ENCODE measurements at regions not wholly inside any gene's neighbourhood (a gene's known extent, or its start where the extent isn't known, plus 50 kb on each side); places are given as distances from the start of the nearest gene placed in this dataset.

DNA sequence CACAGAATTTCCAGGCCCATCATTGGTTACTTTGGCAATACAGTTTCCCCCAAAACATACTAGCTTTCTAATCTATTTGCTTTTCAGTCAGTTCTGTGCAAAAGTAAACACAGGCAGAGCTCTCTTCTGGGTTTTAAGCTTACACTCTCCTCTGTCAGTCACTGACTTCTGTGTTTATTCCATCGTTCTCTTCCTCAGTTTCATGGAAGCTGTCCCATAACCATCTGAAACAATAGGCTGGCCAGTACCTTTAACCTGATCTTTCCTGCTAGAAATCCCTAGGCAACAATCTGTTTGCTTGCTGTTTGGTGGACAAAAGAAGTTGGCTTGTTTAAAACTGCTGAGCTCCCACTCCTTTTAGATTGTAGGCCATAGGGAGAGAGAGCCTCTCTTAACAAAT lies 431.5 kb downstream of the HACE1 start (continued):
- TF ChIP-seq, protein P1, sequence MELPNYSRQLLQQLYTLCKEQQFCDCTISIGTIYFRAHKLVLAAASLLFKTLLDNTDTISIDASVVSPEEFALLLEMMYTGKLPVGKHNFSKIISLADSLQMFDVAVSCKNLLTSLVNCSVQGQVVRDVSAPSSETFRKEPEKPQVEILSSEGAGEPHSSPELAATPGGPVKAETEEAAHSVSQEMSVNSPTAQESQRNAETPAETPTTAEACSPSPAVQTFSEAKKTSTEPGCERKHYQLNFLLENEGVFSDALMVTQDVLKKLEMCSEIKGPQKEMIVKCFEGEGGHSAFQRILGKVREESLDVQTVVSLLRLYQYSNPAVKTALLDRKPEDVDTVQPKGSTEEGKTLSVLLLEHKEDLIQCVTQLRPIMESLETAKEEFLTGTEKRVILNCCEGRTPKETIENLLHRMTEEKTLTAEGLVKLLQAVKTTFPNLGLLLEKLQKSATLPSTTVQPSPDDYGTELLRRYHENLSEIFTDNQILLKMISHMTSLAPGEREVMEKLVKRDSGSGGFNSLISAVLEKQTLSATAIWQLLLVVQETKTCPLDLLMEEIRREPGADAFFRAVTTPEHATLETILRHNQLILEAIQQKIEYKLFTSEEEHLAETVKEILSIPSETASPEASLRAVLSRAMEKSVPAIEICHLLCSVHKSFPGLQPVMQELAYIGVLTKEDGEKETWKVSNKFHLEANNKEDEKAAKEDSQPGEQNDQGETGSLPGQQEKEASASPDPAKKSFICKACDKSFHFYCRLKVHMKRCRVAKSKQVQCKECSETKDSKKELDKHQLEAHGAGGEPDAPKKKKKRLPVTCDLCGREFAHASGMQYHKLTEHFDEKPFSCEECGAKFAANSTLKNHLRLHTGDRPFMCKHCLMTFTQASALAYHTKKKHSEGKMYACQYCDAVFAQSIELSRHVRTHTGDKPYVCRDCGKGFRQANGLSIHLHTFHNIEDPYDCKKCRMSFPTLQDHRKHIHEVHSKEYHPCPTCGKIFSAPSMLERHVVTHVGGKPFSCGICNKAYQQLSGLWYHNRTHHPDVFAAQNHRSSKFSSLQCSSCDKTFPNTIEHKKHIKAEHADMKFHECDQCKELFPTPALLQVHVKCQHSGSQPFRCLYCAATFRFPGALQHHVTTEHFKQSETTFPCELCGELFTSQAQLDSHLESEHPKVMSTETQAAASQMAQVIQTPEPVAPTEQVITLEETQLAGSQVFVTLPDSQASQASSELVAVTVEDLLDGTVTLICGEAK (IDR thresholded peaks at IDR 0.05; ENCODE audit: borderline replicate concordance): no peak
- TF ChIP-seq NBN (IDR thresholded peaks at IDR 0.05) (no peak), HDAC2 (IDR thresholded peaks at IDR 0.05) (no peak), PML (IDR thresholded peaks at IDR 0.05; ENCODE audit: low read length) (no peak), NR2F1 (conservative IDR thresholded peaks at IDR 0.05) (no peak), RCOR1 (conservative IDR thresholded peaks at IDR 0.05; ENCODE audit: low read depth, low read length) (no peak), SMAD5 (IDR thresholded peaks at IDR 0.05; ENCODE audit: low read depth) (no peak), KLF5 (IDR thresholded peaks at IDR 0.05; ENCODE audit: partially characterized antibody) (no peak), CBX5 (IDR thresholded peaks at IDR 0.05; ENCODE audit: low read depth) (no peak), ZNF384 (IDR thresholded peaks at IDR 0.05; ENCODE audit: borderline replicate concordance, low read depth, low read length) (no peak), IKZF1 (conservative IDR thresholded peaks at IDR 0.05) (no peak)

DNA sequence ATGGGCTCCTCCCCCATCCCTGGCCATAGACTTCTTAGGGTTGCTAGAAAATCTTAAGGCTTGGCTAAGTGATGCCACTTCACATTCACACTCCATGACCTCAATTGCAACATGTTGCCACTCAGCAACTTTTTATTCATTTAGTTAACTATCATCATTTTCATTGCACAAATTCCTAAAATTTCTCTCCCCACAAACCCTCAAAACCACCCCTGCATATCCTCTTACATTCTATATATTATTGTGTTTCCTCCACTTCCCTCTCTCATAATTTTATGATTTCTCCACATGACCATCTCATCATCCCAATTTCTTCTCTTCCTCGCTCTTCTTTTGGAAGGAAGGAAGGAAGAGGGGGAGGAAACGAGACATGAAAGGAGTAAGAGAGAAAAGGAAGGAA lies 436.0 kb downstream of the HACE1 start:
- H3K4me3 ChIP-seq: no peak overlapping the region
- TF ChIP-seq, protein P2, sequence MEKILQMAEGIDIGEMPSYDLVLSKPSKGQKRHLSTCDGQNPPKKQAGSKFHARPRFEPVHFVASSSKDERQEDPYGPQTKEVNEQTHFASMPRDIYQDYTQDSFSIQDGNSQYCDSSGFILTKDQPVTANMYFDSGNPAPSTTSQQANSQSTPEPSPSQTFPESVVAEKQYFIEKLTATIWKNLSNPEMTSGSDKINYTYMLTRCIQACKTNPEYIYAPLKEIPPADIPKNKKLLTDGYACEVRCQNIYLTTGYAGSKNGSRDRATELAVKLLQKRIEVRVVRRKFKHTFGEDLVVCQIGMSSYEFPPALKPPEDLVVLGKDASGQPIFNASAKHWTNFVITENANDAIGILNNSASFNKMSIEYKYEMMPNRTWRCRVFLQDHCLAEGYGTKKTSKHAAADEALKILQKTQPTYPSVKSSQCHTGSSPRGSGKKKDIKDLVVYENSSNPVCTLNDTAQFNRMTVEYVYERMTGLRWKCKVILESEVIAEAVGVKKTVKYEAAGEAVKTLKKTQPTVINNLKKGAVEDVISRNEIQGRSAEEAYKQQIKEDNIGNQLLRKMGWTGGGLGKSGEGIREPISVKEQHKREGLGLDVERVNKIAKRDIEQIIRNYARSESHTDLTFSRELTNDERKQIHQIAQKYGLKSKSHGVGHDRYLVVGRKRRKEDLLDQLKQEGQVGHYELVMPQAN (conservative IDR thresholded peaks at IDR 0.05): no peak
- TF ChIP-seq NFXL1 (IDR thresholded peaks at IDR 0.05; ENCODE audit: borderline replicate concordance): no peak
- TF ChIP-seq YY1 (IDR thresholded peaks at IDR 0.05; ENCODE audit: low read depth, low read length): no peak
- TF ChIP-seq PAX5 (IDR thresholded peaks at IDR 0.05; ENCODE audit: borderline replicate concordance, low read depth, low read length): no peak
- TF ChIP-seq RBBP5 (conservative IDR thresholded peaks at IDR 0.05): no peak
- H3K9ac ChIP-seq (ENCODE audit: control insufficient read depth, insufficient read depth, low read length): no peak overlapping the region
- H3K4me2 ChIP-seq (ENCODE audit: control insufficient read depth, insufficient read depth): no peak overlapping the region
- H2AFZ ChIP-seq (ENCODE audit: control insufficient read depth, low read depth, low read length): no peak overlapping the region
- no peak overlapping the region for H3K27ac ChIP-seq (ENCODE audit: control insufficient read depth, insufficient read depth)
- WGBS (ENCODE audit: insufficient coverage, insufficient replicate concordance, low lambda C conversion rate, missing lambda C conversion rate): 0% methylated on average over 1 of the region's 2 CpGs
- no peaks in the 10 kb centered on the region for H3K9me3 ChIP-seq (replicated peaks; ENCODE audit: control insufficient read depth, insufficient read depth, low read length)
- H3K4me1 ChIP-seq (ENCODE audit: control insufficient read depth, insufficient read depth, low read length): no peaks in the 10 kb centered on the region
- ATAC-seq (no peak), DNase-seq (ENCODE audit: low read depth, low spot score) (no peak), FAIRE-seq (no peak)
- no peaks in the 10 kb centered on the region for H4K20me1 ChIP-seq (ENCODE audit: control insufficient read depth, insufficient read depth)
- intact Hi-C loops (cut with micrococcal nuclease; ENCODE audit: unreplicated experiment): no loop called here
- in situ Hi-C loops (cut with MboI): no loop called here
- H3K36me3 ChIP-seq (ENCODE audit: control insufficient read depth in 2 of 2, insufficient read depth in 2 of 2, low read length in 1 of 2): no peaks in the 10 kb centered on the region
- no peaks in the 10 kb centered on the region for H3K79me2 ChIP-seq (ENCODE audit: control insufficient read depth, insufficient read depth, low read length)
- ChIA-PET SMC1A (ENCODE audit: uncharacterized antibody, unreplicated experiment) (no interaction called here), POLR2A (no interaction called here), RAD21 (ENCODE audit: unreplicated experiment) (no interaction called here), CTCF (no interaction called here)
- H3K27me3 ChIP-seq (replicated peaks in 1 of 2; ENCODE audit: control insufficient read depth in 2 of 2, insufficient read depth in 2 of 2, low read length in 1 of 2): no peaks in the 10 kb centered on the region
- no TSS peak for BruUV-seq (replicated peaks)
